Heart left ventricle (tissue), 13 donors: ENCODE measurements at regions not wholly inside any gene's neighbourhood (a gene's known extent, or its start where the extent isn't known, plus 50 kb on each side); places are given as distances from the start of the nearest gene placed in this dataset.

Experiments
- POLR2A ChIP-seq, 2 donors: fragments of 450-650 bp; IDR thresholded peaks; one replicate each; pipeline ENCODE4 v1.6.1; 2017; ENCODE audit warnings: antibody characterized with exemption in 2 of 2, mild to moderate bottlenecking in 2 of 2, moderate library complexity in 2 of 2
- TF ChIP-seq, protein P1 (sequence below), 12 donors: fragments of 200-600 bp; sonication (generic) in 4 of 12; IDR thresholded peaks; one replicate each; pipeline versions ENCODE4 v1.5.0 to v1.8.0; 2018 to 2022; ENCODE audit warnings: antibody characterized with exemption in 12 of 12, mild to moderate bottlenecking in 5 of 12
- donor health status: ischemic (EF 13 %, LVEDD 7.1; RV severe dilation, severe dysfunction).
- donor health status: DM: no; HTN: yes; CAD: no.
- donor health status: DM: no; HTN: no; CAD: no.
- donor health status: ischemic (EF 25% LVEDD 6.9; RV normal size, moderate dysfunction).
- donor health status: ischemic (EF 25% LVEDD 5.7; RV mildly dilated, moderate dysfunction).
- donor health status: ischemic (EF 35%, LVEDD 5.7; RV mildly dilated, moderate dysfunction).
- donor health status: nonischemic (EF 11% LVEDD 7.7; RV severe dilation, severe dysfunction).
- donor health status: DM: yes; HTN: yes; CAD: no.
- donor health status: PGD.
- donor health status: ischemic (EF 29% LVEDD 5.4; RV normal size, mild dysfunction).
- donor health status: nonischemic (EF 23%, LVEDD 6.1; RV moderate dilation, normal function).

DNA sequence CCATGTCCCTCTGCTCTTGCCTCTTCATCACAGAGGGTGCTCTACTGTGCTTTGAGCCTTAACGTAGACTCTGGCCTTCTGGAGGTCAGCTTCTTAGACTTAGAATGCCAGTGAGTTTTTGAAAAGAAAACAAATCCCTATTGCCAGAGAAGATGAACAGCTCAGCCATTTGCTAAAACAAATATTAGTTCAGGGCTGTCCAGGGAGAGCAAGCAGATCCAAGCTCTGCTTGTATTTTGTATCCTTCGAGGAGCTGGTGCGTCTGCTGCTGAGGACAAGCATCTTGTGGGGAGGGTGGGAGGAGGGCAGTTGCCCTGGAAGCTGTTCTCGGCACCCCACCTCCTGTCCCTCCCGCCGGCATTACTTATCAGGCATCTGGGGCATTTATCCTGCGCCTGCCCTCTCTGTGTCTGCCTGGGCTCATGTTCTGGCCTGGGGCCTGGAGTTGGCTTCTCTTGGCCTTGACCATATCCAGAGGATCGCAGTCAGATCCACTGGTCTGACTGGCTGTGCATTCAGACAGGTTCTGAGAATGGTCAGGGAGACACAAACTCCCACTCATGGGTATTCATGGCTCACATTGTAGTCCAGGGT, 173.1 kb upstream of the NLRP1 start:
- no peak for TF ChIP-seq POLR2A (IDR thresholded peaks at IDR 0.05)
- TF ChIP-seq, protein P1, sequence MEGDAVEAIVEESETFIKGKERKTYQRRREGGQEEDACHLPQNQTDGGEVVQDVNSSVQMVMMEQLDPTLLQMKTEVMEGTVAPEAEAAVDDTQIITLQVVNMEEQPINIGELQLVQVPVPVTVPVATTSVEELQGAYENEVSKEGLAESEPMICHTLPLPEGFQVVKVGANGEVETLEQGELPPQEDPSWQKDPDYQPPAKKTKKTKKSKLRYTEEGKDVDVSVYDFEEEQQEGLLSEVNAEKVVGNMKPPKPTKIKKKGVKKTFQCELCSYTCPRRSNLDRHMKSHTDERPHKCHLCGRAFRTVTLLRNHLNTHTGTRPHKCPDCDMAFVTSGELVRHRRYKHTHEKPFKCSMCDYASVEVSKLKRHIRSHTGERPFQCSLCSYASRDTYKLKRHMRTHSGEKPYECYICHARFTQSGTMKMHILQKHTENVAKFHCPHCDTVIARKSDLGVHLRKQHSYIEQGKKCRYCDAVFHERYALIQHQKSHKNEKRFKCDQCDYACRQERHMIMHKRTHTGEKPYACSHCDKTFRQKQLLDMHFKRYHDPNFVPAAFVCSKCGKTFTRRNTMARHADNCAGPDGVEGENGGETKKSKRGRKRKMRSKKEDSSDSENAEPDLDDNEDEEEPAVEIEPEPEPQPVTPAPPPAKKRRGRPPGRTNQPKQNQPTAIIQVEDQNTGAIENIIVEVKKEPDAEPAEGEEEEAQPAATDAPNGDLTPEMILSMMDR (IDR thresholded peaks at IDR 0.05): no peak
